Fibroblast of lung (primary cell): ENCODE measurements at regions not wholly inside any gene's neighbourhood (a gene's known extent, or its start where the extent isn't known, plus 50 kb on each side); places are given as distances from the start of the nearest gene placed in this dataset.

Experiments used
- CTCF ChIP-seq, 2 donors: IDR thresholded peaks in 1 of 2; conservative IDR thresholded peaks in 1 of 2; 1 replicate in 1 of 2; 2 replicates in 1 of 2; pipeline ENCODE4 v1.5.1; 2011 to 2012; ENCODE audit warnings: low read length in 2 of 2, control low read depth in 1 of 2, inconsistent platforms in 1 of 2, low read depth in 1 of 2, mild to moderate bottlenecking in 1 of 2
- EZH2 ChIP-seq: IDR thresholded peaks from 2 replicates; pipeline ENCODE4 v1.5.1; 2012; ENCODE audit warnings: low read length, control low read depth, mild to moderate bottlenecking; ENCODE audit errors: missing control alignments

GRCh38 chr13:109939838-109940237 lies 153.5 kb upstream of the IRS2 start:
- TF ChIP-seq CTCF (conservative IDR thresholded peaks at IDR 0.05 in 1 of 2, IDR thresholded peaks at IDR 0.05 in 1 of 2; ENCODE audit: low read depth in 1 of 2, low read length in 2 of 2) (no peak), EZH2 (no peak)
